Aorta (tissue), 5 donors: ENCODE measurements at regions not wholly inside any gene's neighbourhood (a gene's known extent, or its start where the extent isn't known, plus 50 kb on each side); places are given as distances from the start of the nearest gene placed in this dataset.

ENCODE experiments used
- ATAC-seq: fragments of 200-7000 bp; cut with Tn5 transposase; one replicate; pipeline ENCODE4 v1.9.1; 2022; ENCODE audit warnings: moderate library complexity; ENCODE audit not compliant: low FRiP score
- DNase-seq, 2 donors: peaks; one replicate each; pipeline ENCODE4 v3.0.0-alpha.2; 2020
- H3K27ac ChIP-seq, 2 donors: one replicate each; pipeline ENCODE4 v1.5.1; 2013; ENCODE audit warnings: low read length in 2 of 2, mild to moderate bottlenecking in 2 of 2, moderate library complexity in 2 of 2, control low read depth in 1 of 2, inconsistent platforms in 1 of 2, low read depth in 1 of 2
- H3K27me3 ChIP-seq, 2 donors: one replicate each; pipeline ENCODE4 v1.6.1; 2013; ENCODE audit warnings: control low read depth in 1 of 2, low read length in 1 of 2, mild to moderate bottlenecking in 1 of 2, moderate library complexity in 1 of 2; ENCODE audit not compliant: insufficient read depth in 2 of 2, control insufficient read depth in 1 of 2
- H3K36me3 ChIP-seq, 2 donors: one replicate each; pipeline ENCODE4 v1.6.1; 2013; ENCODE audit warnings: control low read depth in 1 of 2, low read length in 1 of 2, mild to moderate bottlenecking in 1 of 2; ENCODE audit not compliant: insufficient read depth in 2 of 2, control insufficient read depth in 1 of 2
- H3K4me1 ChIP-seq, 2 donors: one replicate each; pipeline ENCODE4 v1.6.1; 2013; ENCODE audit warnings: low read length in 2 of 2, control low read depth in 1 of 2, mild to moderate bottlenecking in 1 of 2, moderate library complexity in 1 of 2; ENCODE audit not compliant: insufficient read depth in 2 of 2, control insufficient read depth in 1 of 2
- H3K4me3 ChIP-seq, 2 donors: one replicate each; pipeline ENCODE4 v1.5.1; 2013; ENCODE audit warnings: low read length in 2 of 2, control low read depth in 1 of 2, mild to moderate bottlenecking in 1 of 2
- H3K9me3 ChIP-seq: one replicate; pipeline ENCODE4 v1.6.1; 2013; ENCODE audit warnings: mild to moderate bottlenecking, low read length; ENCODE audit not compliant: control insufficient read depth
- WGBS, 2 donors: extraction: QIAGEN DNeasy Blood & Tissue Kit; methylation state at CpG; one replicate each; pipeline ENCODE4 v1.1.7; 2013; 5-methylcytosine and 5-hydroxymethylcytosine counted together
- intact Hi-C, 2 donors: fragments of 100-400 bp; cut with DNase I; formaldehyde crosslinking; loops; one replicate each; pipeline versions ENCODE4 v1.14.2 to v1.15.0; 2022
- donor health status: healthy with polysubstance abuse.
- donor health status: Bipolar disorder and iron deficiency.
- donor health status: DM: no; HTN: no; CAD: no.
- donor health status: DM: no; HTN: no; CAD: no.
- donor health status: DM: yes; HTN: yes; CAD: no.

DNA sequence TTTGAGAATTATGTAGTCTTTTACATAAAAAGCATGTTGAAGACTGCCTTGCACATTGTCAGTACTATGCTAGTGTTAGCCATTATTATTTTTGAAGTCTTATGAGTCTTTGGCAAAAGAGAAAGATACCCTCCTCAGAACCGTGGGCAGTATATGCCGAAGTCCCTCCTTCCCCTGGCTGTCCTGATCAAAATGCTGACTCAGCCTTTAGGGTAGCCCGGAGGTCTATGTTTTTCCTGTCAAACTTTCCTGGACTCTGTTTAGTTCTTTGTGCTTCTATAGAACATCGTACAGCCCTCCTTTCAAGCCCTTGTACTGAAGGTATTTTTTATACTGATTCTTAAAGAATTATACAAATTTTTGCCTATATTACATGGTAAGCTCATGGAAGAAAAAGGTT lies 264.7 kb upstream of the ATP5MC3 start:
- H3K27ac ChIP-seq, result no peak overlapping the region
- H3K4me1 ChIP-seq, result no peaks in the 10 kb centered on the region
- no peaks in the 10 kb centered on the region for H3K36me3 ChIP-seq
- no peaks in the 10 kb centered on the region for H3K9me3 ChIP-seq
- no peak overlapping the region for H3K4me3 ChIP-seq
- H3K27me3 ChIP-seq, result peaks cover 0 to 2% of the 10 kb centered on the region in 2 donors
- ATAC-seq (no peak), DNase-seq (no peak)
- intact Hi-C loops, result no loop called here
- WGBS, 2 donors, result 47 to 50% methylated on average over 4 of the region's 4 CpGs

DNA sequence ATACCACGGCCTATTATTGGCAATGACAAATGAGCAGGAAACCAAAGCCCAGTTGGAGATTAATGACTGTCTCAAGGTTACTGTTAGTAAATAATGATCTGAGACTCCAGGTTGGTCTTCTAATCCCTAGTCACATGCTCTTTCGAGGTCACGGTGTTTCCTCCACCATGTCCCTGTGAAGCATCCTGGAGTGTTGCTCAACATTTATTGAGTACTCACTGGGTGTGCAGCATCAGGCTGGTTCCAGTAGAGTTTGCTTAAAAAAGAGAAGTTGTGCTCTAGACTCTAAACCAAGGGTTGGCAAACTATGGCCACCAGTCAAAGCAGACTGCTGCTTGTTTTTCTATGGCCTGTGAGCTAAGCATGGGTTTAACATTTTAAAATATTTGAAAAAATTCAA lies 263.8 kb upstream of the ATP5MC3 start:
- H3K9me3 ChIP-seq, result no peaks in the 10 kb centered on the region
- no peak overlapping the region for H3K4me3 ChIP-seq
- 82 to 94% methylated on average over 3 of the region's 3 CpGs for WGBS, 2 donors
- H3K27me3 ChIP-seq, result peaks cover 0 to 2% of the 10 kb centered on the region in 2 donors
- no peak overlapping the region for H3K27ac ChIP-seq
- no peaks in the 10 kb centered on the region for H3K4me1 ChIP-seq
- ATAC-seq (no peak), DNase-seq (no peak)
- intact Hi-C loops, result no loop called here
- no peaks in the 10 kb centered on the region for H3K36me3 ChIP-seq

DNA sequence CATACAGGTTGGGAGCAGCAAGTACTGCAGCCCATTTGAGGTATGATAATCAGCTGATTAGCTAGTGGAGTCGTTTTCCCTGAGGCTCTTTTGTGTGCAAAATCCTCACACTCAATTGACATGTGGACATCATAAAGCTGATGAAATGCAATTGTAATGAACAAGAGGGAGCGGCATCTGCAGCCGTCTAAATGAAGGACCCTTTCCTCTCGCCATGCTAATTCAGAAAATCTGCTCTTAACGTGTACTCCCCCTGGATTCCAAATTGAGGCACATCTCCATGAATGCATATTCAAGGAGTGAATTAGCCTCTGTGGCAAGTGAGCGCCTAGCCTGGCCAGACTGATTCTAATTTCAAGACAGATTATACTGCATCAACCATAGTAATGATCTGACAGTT lies 260.9 kb upstream of the ATP5MC3 start:
- H3K27ac ChIP-seq, result no peak overlapping the region
- no peaks in the 10 kb centered on the region for H3K9me3 ChIP-seq
- no peak for ATAC-seq
- WGBS, 2 donors, result 61 to 62% methylated on average over 6 of the region's 6 CpGs
- no peak overlapping the region for H3K4me3 ChIP-seq
- no peaks in the 10 kb centered on the region for H3K36me3 ChIP-seq
- peaks cover 0 to 4% of the 10 kb centered on the region in 2 donors for H3K27me3 ChIP-seq
- no peak for DNase-seq
- intact Hi-C loops, result no loop called here
- H3K4me1 ChIP-seq, result no peaks in the 10 kb centered on the region

DNA sequence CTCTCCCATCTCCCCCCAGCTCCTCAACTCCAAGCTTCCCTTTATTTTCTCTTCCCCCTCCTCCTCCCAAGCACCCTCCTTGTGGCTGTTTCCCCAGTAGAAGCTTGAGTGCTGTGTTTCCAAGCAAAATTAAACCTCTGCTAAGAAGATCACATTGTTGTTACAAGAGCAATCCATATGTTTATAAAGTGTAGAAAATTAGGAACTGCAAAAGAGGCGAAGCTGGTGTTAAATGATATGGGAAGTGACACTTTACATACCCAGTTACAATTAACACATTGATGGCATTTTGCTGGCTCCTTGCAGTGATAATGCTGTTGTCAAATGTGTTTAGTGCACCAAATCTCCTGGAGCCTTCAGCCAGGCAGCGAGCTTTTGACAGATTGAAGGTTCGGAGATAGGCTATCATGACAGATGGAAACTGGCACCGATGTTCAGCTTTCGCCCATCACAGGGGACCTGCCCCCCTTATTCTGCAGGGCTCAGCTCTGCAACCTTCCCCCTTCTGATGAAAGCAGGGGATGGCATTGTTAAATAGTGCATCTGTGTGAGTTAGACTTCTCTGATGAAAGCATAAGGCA lies 259.8 kb upstream of the ATP5MC3 start:
- no peak for ATAC-seq
- intact Hi-C loops, result no loop called here
- Histone ChIP-seq H3K9me3 (no peaks in the 10 kb centered on the region), H3K27ac (no peak overlapping the region), H3K36me3 (no peaks in the 10 kb centered on the region), H3K4me3 (no peak overlapping the region), H3K27me3 (peaks cover 0 to 4% of the 10 kb centered on the region in 2 donors), H3K4me1 (no peaks in the 10 kb centered on the region)
- WGBS, 2 donors, result 9 to 17% methylated on average over 5 of the region's 5 CpGs
- DNase-seq, result no peak

DNA sequence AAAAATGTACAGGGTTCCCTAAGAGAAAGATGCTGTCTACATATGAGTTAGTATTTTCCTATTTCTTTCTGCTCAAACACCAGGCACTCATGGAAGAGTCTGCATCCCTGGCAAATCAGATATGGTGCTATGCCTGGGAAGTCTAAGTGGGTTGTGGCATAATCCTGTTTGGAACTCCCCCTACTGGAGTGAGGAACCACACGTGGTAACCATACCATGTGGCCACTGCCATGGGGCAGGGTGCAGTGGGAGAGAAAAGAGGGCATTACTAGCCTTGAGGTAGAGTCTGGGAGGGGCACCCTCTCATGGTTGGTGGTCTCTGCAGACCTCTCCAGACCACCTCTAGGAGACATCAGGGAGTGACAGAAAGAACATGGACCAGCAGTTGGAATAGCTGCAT lies 257.9 kb upstream of the ATP5MC3 start:
- H3K4me3 ChIP-seq, result no peak overlapping the region
- no peak for ATAC-seq
- no peaks in the 10 kb centered on the region for H3K4me1 ChIP-seq
- H3K27ac ChIP-seq, result no peak overlapping the region
- H3K9me3 ChIP-seq, result no peaks in the 10 kb centered on the region
- WGBS, 2 donors, result 19 to 22% methylated on average over 1 of the region's 1 CpG
- H3K36me3 ChIP-seq, result no peaks in the 10 kb centered on the region
- no peak for DNase-seq
- intact Hi-C loops, result no loop called here
- H3K27me3 ChIP-seq, result peaks cover 0 to 4% of the 10 kb centered on the region in 2 donors

DNA sequence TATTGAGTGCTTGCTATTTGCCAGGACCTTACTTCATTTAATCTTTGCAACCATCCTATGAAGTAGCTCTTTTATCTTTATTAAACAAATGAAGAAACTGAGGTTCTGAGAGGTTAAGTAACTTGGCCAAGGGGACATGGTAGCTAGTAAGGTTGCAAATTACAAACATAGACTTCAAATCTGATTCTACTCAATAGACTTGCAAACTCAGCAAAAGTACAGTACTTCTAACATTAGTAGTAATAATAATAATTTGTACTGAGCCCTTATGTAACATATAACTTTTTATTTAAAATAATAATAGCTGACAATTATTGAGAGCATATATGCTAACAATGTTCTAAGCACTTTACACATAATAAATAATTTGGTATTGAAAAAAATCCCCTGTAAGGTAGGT lies 255.7 kb upstream of the ATP5MC3 start:
- Histone ChIP-seq H3K4me3 (no peak overlapping the region), H3K27ac (no peak overlapping the region), H3K27me3 (peaks cover 0 to 1% of the 10 kb centered on the region in 2 donors), H3K9me3 (no peaks in the 10 kb centered on the region), H3K36me3 (no peaks in the 10 kb centered on the region), H3K4me1 (no peaks in the 10 kb centered on the region)
- intact Hi-C loops, result no loop called here
- ATAC-seq (no peak), DNase-seq (no peak)

DNA sequence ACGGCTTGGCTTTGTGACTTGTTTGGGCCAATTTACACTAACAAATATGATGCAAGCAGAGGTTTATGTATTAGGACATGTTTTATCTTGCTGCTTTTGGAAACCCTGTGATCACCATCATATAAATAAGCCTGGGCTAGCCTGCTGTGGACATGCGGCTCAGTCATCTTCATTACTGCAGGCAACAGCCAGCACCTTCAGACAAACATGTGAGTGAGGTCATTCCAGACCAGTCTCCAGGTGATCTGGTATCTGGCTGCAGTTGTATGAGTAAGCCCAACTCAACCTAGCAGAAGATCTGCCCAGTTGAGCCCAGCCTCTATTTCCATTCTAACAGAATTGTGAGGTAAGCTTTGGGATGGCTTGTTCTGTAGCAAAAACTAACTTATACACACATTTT lies 254.6 kb upstream of the ATP5MC3 start:
- 92 to 93% methylated on average over 2 of the region's 2 CpGs for WGBS, 2 donors
- no peak for ATAC-seq
- no peaks in the 10 kb centered on the region for H3K9me3 ChIP-seq
- DNase-seq, result no peak
- intact Hi-C loops, result no loop called here
- no peaks in the 10 kb centered on the region for H3K4me1 ChIP-seq
- H3K36me3 ChIP-seq, result no peaks in the 10 kb centered on the region
- no peak overlapping the region for H3K27ac ChIP-seq
- H3K27me3 ChIP-seq, result peaks cover 0 to 1% of the 10 kb centered on the region in 2 donors
- H3K4me3 ChIP-seq, result no peak overlapping the region

DNA sequence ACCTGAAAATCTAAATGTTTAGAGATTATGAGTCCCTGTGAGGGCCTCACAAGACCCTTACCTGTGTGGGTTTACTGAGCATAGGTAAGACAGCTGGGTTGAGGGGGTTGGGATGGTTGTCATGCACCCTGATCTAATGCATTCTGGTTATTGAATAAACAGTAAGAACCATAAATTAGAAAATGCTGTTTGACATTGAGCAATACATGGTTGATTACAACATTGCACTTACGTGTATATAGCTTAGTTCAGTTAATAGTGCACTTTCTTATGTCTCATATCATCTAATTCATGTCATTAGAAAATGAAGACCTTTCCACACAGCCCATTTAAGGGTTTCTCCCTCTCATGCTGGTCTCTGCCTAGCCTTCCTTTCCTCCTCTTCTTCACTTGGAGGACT lies 253.5 kb upstream of the ATP5MC3 start:
- Histone ChIP-seq H3K27me3 (peaks cover 0 to 1% of the 10 kb centered on the region in 2 donors), H3K36me3 (no peaks in the 10 kb centered on the region), H3K9me3 (no peaks in the 10 kb centered on the region), H3K27ac (no peak overlapping the region), H3K4me3 (no peak overlapping the region), H3K4me1 (no peaks in the 10 kb centered on the region)
- intact Hi-C loops, result no loop called here
- 61 to 62% methylated on average over 1 of the region's 1 CpG for WGBS, 2 donors
- ATAC-seq (no peak), DNase-seq (no peak)

DNA sequence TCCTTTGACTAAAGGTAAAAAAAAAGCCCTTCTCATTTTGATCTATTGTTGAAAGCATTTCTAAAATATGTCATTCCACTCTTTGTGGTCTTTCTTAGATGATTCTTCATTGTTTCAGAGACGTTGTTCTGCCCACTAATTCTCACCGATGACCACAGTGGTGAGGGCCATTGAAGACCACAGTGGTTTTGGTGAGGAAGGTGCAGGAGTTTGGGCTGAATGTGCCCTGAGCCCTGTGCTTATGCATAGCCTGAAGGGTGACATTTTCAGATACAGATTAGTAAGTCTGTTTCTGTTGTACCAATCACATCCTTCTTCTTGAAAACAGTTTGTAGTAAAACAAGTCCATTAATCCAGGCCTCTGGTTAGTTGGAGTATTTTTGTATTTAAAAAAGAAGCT lies 251.3 kb upstream of the ATP5MC3 start:
- WGBS, 2 donors, result 84 to 85% methylated on average over 2 of the region's 2 CpGs
- Histone ChIP-seq H3K4me1 (no peaks in the 10 kb centered on the region), H3K36me3 (no peaks in the 10 kb centered on the region), H3K27ac (no peak overlapping the region), H3K4me3 (no peak overlapping the region), H3K9me3 (no peaks in the 10 kb centered on the region), H3K27me3 (peaks cover 0 to 1% of the 10 kb centered on the region in 2 donors)
- ATAC-seq (no peak), DNase-seq (no peak)
- intact Hi-C loops, result no loop called here
